K562 (cell line): ENCODE measurements at regions not wholly inside any gene's neighbourhood (a gene's known extent, or its start where the extent isn't known, plus 50 kb on each side); places are given as distances from the start of the nearest gene placed in this dataset.

Source experiments
- ATAC-seq: fragments of 200-7000 bp; cut with Tn5 transposase; 3 replicates; pipeline ENCODE4 v1.9.1; 2020; ENCODE audit warnings: moderate library complexity
- BruUV-seq: library from RNA; stranded (reverse); fragments of 400-500 nt; replicated peaks from 2 replicates; lab custom pipeline; 2021; lab: Mats Ljungman, UMichigan
- CTCF ChIA-PET: fragments of 300-600 bp; formaldehyde crosslinking; extraction: SDS; loops from one replicate; lab custom pipeline; 2021; ENCODE audit warnings: low intra/inter-chr PET ratio; lab: Yijun Ruan, JAX
- POLR2A ChIA-PET: fragments of 300-600, 350-650 bp; sonication (Branson Sonifier 250); formaldehyde crosslinking; extraction: SDS; loops from one replicate; lab custom pipeline; 2021; ENCODE audit warnings: antibody characterized with exemption, inconsistent platforms; lab: Yijun Ruan, JAX
- DNase-seq, 4 experiments: peaks; one replicate each; pipeline versions ENCODE4 v3.0.0 to v3.0.0-alpha.2; 2011 to 2018; ENCODE audit warnings: low spot score in 3 of 4, mixed read lengths in 3 of 4; ENCODE audit errors: extremely low read depth in 1 of 4
- FAIRE-seq: peaks from 2 replicates; lab custom pipeline; 2011; peaks lifted over from hg19 to GRCh38; lab: Jason Lieb, UNC
- H2AFZ ChIP-seq: 2 replicates; pipeline ENCODE4 v1.6.0; 2011; ENCODE audit warnings: low read depth, low read length, control low read depth, inconsistent platforms
- H3K27ac ChIP-seq: fragments of 200-600 bp; 3 replicates; pipeline ENCODE4 v1.8.0; 2011; ENCODE audit warnings: low read depth, mild to moderate bottlenecking, control low read depth, inconsistent platforms, low read length, moderate library complexity, mixed read lengths; ENCODE audit errors: extremely low read depth
- H3K27me3 ChIP-seq, 2 experiments: fragments of 300-600 bp in 1 of 2; 2 replicates in 1 of 2; 3 replicates in 1 of 2; pipeline versions ENCODE4 v1.6.0 to v1.8.0; 2011; ENCODE audit warnings: inconsistent platforms in 2 of 2, low read length in 2 of 2, mild to moderate bottlenecking in 1 of 2, mixed read lengths in 1 of 2, moderate library complexity in 1 of 2; ENCODE audit not compliant: control insufficient read depth in 2 of 2, insufficient read depth in 2 of 2
- H3K36me3 ChIP-seq: fragments of 300-600 bp; 3 replicates; pipeline ENCODE4 v1.8.0; 2011; ENCODE audit warnings: mild to moderate bottlenecking, low read length, inconsistent platforms; ENCODE audit not compliant: control insufficient read depth, insufficient read depth
- H3K4me1 ChIP-seq, 2 experiments: fragments of 200-600 bp in 1 of 2; replicated peaks in 1 of 2; 2 replicates in 1 of 2; 3 replicates in 1 of 2; pipeline versions ENCODE4 v1.5.1 to v1.8.0; 2011; ENCODE audit warnings: inconsistent platforms in 2 of 2, low read length in 2 of 2, mild to moderate bottlenecking in 1 of 2, mixed read lengths in 1 of 2, moderate library complexity in 1 of 2; ENCODE audit not compliant: control insufficient read depth in 2 of 2, insufficient read depth in 2 of 2
- H3K4me2 ChIP-seq: 2 replicates; pipeline ENCODE4 v1.6.1; 2011; ENCODE audit warnings: low read length, control low read depth, inconsistent platforms, mixed read lengths; ENCODE audit not compliant: insufficient read depth
- H3K4me3 ChIP-seq: fragments of 200-600 bp; sonication (generic), shearing (Covaris generic); 2 replicates; pipeline ENCODE4 v1.5.1; 2016; ENCODE audit warnings: control low read depth, inconsistent platforms
- H3K79me2 ChIP-seq: fragments of 200-600 bp; 3 replicates; pipeline ENCODE4 v1.8.0; 2011; ENCODE audit warnings: low read length, inconsistent platforms; ENCODE audit not compliant: control insufficient read depth, insufficient read depth
- H3K9ac ChIP-seq, 2 experiments: 2 replicates each; pipeline versions ENCODE4 v1.6.0 to v1.6.1; 2011; ENCODE audit warnings: low read depth in 2 of 2, low read length in 2 of 2, control low read depth in 1 of 2, inconsistent platforms in 1 of 2, mild to moderate bottlenecking in 1 of 2, mixed read lengths in 1 of 2; ENCODE audit not compliant: insufficient read depth in 1 of 2
- H3K9me1 ChIP-seq: one replicate; pipeline ENCODE4 v1.6.0; 2011; ENCODE audit warnings: inconsistent platforms, mild to moderate bottlenecking, low read length, moderate library complexity; ENCODE audit not compliant: control insufficient read depth, insufficient read depth
- H3K9me3 ChIP-seq: replicated peaks from 2 replicates; pipeline ENCODE4 v1.5.1; 2011; ENCODE audit warnings: low read depth, low read length, inconsistent platforms; ENCODE audit not compliant: control insufficient read depth, insufficient read depth
- H4K20me1 ChIP-seq: replicated peaks from 2 replicates; pipeline ENCODE4 v1.6.1; 2011; ENCODE audit warnings: low read length, inconsistent platforms, mixed read lengths; ENCODE audit not compliant: control insufficient read depth, insufficient read depth
- ESRRB ChIP-seq: fragments of 250-450 bp; sonication (Bioruptor Pico); IDR thresholded peaks from 2 replicates; pipeline ENCODE4 v1.5.0; 2020; ENCODE audit warnings: mild to moderate bottlenecking, moderate library complexity, borderline replicate concordance
- HDAC8 ChIP-seq: fragments of 450-650 bp; IDR thresholded peaks from 2 replicates; pipeline ENCODE4 v1.6.1; 2016; ENCODE audit warnings: mild to moderate bottlenecking, missing genetic modification characterization, moderate library complexity, missing compliant biosample characterization
- SRSF9 ChIP-seq: fragments of 200-400 bp; formaldehyde crosslinking; IDR thresholded peaks from 2 replicates; pipeline ENCODE4 v1.6.1; 2017; ENCODE audit warnings: low read depth, low read length, borderline replicate concordance
- ZNF165 ChIP-seq: fragments of 250-450 bp; sonication (Bioruptor Pico); IDR thresholded peaks from 2 replicates; pipeline ENCODE4 v1.4.0; 2020; ENCODE audit warnings: borderline replicate concordance
- WGBS: fragments of 100-300 bp; shearing (Covaris generic); methylation state at CpG from one replicate; pipeline ENCODE4 v1.1.6; 2016; ENCODE audit warnings: low coverage, mixed read lengths; ENCODE audit not compliant: insufficient coverage; ENCODE audit errors: missing lambda C conversion rate; 5-methylcytosine and 5-hydroxymethylcytosine counted together
- in situ Hi-C: fragments of 300-500 bp; cut with MboI; formaldehyde crosslinking; loops from 4 replicates; pipeline ENCODE4 v1.15.0; 2018; ENCODE audit warnings: inconsistent platforms, mixed read lengths
- intact Hi-C: fragments of 100-400 bp; cut with micrococcal nuclease; formaldehyde crosslinking; loops from 2 replicates; pipeline ENCODE4 v1.14.2; 2022
- TF ChIP-seq, protein P1 (sequence below): fragments of 150-350 bp; IDR thresholded peaks from 2 replicates; pipeline ENCODE4 v1.6.1; 2014; ENCODE audit warnings: low read depth, mild to moderate bottlenecking, low read length, borderline replicate concordance
- TF ChIP-seq, protein P2 (sequence below): fragments of 450-650 bp; IDR thresholded peaks from 2 replicates; pipeline ENCODE4 v1.6.1; 2018; ENCODE audit warnings: mild to moderate bottlenecking, low read depth; ENCODE audit not compliant: partially characterized antibody

DNA sequence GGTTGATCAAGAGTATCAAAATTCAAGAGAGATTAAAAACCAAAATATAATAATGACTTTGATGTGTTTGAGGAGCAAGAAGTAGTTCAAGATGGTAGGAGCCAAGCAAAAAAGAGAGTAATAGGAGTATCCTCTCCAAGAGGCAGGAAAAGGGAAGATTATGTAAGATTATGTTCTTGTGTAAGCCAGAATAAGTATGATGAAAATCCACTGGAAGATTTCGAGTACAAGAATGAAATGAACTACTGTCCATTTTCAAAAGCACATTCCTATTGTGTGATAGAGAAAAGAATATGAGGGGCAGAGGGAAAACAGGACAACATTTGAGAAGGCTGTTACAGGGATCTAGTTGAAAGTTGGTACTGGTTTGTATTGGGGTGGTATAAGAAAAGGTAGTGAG is 659.6 kb upstream of the INTU start:
- Histone ChIP-seq H3K27me3 (no peaks in the 10 kb centered on the region), H3K4me3 (no peak overlapping the region), H3K4me1 (no peaks in the 10 kb centered on the region; a peak in 1 of 5 replicates), H3K4me2 (no peak overlapping the region), H3K9me1 (no peaks in the 10 kb centered on the region), H3K9me3 (no peaks in the 10 kb centered on the region), H3K36me3 (no peaks in the 10 kb centered on the region), H2AFZ (no peak overlapping the region), H3K79me2 (no peaks in the 10 kb centered on the region), H3K27ac (no peak overlapping the region), H3K9ac (no peak overlapping the region), H4K20me1 (no peaks in the 10 kb centered on the region)
- in situ Hi-C loops (no loop called here), intact Hi-C loops (no loop called here)
- no TSS peak for BruUV-seq
- 5% methylated on average over 1 of the region's 1 CpG for WGBS
- TF ChIP-seq, protein P1, sequence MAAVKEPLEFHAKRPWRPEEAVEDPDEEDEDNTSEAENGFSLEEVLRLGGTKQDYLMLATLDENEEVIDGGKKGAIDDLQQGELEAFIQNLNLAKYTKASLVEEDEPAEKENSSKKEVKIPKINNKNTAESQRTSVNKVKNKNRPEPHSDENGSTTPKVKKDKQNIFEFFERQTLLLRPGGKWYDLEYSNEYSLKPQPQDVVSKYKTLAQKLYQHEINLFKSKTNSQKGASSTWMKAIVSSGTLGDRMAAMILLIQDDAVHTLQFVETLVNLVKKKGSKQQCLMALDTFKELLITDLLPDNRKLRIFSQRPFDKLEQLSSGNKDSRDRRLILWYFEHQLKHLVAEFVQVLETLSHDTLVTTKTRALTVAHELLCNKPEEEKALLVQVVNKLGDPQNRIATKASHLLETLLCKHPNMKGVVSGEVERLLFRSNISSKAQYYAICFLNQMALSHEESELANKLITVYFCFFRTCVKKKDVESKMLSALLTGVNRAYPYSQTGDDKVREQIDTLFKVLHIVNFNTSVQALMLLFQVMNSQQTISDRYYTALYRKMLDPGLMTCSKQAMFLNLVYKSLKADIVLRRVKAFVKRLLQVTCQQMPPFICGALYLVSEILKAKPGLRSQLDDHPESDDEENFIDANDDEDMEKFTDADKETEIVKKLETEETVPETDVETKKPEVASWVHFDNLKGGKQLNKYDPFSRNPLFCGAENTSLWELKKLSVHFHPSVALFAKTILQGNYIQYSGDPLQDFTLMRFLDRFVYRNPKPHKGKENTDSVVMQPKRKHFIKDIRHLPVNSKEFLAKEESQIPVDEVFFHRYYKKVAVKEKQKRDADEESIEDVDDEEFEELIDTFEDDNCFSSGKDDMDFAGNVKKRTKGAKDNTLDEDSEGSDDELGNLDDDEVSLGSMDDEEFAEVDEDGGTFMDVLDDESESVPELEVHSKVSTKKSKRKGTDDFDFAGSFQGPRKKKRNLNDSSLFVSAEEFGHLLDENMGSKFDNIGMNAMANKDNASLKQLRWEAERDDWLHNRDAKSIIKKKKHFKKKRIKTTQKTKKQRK = no peak
- TF ChIP-seq, protein P2, sequence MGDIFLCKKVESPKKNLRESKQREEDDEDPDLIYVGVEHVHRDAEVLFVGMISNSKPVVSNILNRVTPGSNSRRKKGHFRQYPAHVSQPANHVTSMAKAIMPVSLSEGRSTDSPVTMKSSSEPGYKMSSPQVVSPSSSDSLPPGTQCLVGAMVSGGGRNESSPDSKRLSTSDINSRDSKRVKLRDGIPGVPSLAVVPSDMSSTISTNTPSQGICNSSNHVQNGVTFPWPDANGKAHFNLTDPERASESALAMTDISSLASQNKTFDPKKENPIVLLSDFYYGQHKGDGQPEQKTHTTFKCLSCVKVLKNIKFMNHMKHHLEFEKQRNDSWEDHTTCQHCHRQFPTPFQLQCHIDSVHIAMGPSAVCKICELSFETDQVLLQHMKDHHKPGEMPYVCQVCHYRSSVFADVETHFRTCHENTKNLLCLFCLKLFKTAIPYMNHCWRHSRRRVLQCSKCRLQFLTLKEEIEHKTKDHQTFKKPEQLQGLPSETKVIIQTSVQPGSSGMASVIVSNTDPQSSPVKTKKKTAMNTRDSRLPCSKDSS = no peak
- TF ChIP-seq ZNF165 (no peak), SRSF9 (no peak), ESRRB (no peak), HDAC8 (tag) (no peak)
- ChIA-PET CTCF (no interaction called here), POLR2A (no interaction called here)
- no peak for FAIRE-seq
- no peak for DNase-seq
- no peak for ATAC-seq
